LNCaP clone FGC (cell line): ENCODE measurements at regions not wholly inside any gene's neighbourhood (a gene's known extent, or its start where the extent isn't known, plus 50 kb on each side); places are given as distances from the start of the nearest gene placed in this dataset.
"Not testable (repeated sequence)": the region's sequence is repeated elsewhere in the genome, so short reads cannot be mapped to it uniquely, and the experiment has no call there.

ENCODE experiments used
- DNase-seq: peaks from one replicate; pipeline ENCODE4 v3.0.0-alpha.2; 2011; ENCODE audit warnings: low read depth
- H3K4me3 ChIP-seq: 2 replicates; pipeline ENCODE4 v1.5.1; 2011; ENCODE audit warnings: mild to moderate bottlenecking, low read depth, low read length, control low read depth
- TF ChIP-seq, protein P1 (sequence below): IDR thresholded peaks from 2 replicates; pipeline ENCODE4 v1.5.1; 2012; ENCODE audit warnings: mild to moderate bottlenecking; ENCODE audit not compliant: control insufficient read depth, insufficient read depth; ENCODE audit errors: extremely low read depth

DNA sequence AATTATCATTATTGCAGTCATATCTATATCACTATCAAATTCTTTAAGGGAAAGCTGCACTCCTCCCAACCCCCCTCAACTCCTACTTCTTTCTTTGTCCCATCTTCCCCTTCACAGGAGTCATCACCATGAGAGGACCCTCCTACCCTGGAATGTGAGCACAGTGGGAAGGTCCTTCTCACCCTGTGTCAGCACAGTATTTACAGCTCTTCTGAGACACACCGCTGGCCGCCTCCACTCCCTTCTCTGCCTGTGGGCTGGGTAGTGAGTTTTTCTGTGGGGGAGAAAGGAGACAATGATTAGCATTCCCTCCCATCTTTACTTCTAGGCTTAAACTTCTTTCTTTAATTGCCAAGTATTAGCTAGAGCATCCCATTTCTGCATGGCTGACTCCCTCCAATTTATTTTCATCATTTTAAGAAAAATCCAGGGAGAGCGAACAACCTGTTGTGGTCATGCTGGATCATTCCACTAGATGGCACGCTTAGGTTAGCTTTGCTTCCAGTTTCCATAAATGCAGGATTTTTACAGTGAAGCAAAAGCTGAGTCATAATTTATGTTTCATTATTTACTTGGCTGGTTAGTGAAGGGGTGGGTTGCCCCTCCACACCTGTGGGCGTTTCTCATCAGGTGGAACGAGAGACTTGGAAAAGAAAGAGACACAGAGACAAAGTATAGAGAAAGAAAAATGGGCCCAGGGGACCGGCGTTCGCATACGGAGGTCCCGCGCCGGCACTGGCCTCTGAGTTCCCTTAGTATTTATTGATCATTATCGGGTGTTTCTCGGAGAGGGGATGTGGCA lies 188.5 kb downstream of the ALX1 start:
- no peak overlapping the region for H3K4me3 ChIP-seq
- peak; percentile 14 for DNase-seq
- TF ChIP-seq, protein P1, sequence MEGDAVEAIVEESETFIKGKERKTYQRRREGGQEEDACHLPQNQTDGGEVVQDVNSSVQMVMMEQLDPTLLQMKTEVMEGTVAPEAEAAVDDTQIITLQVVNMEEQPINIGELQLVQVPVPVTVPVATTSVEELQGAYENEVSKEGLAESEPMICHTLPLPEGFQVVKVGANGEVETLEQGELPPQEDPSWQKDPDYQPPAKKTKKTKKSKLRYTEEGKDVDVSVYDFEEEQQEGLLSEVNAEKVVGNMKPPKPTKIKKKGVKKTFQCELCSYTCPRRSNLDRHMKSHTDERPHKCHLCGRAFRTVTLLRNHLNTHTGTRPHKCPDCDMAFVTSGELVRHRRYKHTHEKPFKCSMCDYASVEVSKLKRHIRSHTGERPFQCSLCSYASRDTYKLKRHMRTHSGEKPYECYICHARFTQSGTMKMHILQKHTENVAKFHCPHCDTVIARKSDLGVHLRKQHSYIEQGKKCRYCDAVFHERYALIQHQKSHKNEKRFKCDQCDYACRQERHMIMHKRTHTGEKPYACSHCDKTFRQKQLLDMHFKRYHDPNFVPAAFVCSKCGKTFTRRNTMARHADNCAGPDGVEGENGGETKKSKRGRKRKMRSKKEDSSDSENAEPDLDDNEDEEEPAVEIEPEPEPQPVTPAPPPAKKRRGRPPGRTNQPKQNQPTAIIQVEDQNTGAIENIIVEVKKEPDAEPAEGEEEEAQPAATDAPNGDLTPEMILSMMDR = peak; percentile 93

DNA sequence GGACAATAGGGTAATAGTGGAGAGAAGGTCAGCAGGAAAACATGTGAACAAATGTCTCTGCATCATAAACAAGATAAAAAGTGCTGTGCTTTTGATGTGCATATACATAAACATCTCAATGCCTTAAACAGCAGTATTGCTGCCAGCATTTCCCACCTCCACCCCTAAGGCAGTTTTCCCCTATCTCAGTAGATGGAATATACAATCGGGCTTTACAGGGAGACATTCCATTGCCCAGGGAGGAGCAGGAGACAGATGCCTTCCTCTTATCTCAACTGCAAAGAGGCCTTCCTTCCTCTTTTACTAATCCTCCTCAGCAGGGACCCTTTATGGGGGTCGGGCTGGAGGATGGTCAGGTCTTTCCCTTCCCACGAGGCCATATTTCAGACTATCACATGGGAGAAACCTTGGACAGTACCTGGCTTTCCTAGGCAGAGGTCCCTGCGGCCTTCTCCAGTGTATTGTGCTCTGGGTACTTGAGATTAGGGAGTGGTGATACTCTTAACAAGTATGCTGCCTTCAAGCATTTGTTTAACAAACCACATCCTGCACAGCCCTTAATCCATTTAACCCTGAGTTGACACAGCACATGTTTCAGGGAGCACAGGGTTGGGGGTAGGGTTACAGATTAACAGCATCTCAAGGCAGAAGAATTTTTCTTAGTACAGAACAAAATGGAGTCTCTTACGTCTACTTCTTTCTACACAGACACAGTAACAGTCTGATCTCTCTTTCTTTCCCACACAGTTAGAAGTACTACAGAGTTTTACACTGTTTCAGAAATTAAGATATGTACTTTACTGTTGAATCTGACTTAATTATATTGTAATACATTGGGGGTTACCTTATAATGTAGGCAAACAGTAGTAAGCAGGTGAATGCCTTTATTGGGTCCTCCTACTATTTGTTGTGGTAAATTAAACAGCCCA lies 189.4 kb downstream of the ALX1 start:
- not testable (repeated sequence) for DNase-seq, H3K4me3 ChIP-seq

DNA sequence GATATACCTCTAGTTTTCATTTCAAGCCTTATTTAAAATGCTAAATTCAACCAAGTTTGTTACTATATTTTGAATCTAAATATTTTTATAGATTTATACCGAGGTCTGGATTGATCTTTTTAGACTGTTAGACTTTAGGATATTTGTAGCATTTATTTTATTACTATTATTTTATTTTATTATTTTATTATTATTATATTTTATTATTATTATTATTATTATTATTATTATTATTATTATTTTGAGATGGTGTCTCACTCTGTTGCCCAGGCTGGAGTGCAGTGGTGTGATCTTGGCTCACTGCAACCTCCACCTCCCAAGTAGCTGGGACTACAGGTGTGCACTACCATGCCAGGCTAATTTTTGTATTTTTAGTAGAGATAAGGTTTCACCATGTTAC lies 195.3 kb downstream of the ALX1 start:
- DNase-seq, H3K4me3 ChIP-seq: not testable (repeated sequence)

DNA sequence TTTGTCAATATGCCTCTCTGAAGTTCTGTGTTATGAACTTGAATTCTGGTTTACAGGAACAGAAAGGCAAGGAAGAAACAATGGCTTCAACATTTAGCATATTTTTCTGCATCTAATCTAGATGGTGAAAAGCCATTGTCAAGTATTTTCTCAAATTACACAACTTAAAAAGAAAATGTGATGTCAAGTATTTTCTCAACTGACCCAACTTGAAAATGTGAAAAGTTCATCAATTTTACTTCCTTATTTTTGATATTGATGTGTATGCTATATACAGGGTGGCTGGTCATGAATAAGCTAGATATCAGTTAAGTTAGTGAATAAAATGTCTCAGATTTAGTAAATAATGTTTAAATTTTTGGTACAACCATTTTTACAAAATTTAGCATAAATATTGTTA lies 196.7 kb downstream of the ALX1 start:
- no peak for DNase-seq
- TF ChIP-seq, protein P1 = no peak
- no peak overlapping the region for H3K4me3 ChIP-seq

DNA sequence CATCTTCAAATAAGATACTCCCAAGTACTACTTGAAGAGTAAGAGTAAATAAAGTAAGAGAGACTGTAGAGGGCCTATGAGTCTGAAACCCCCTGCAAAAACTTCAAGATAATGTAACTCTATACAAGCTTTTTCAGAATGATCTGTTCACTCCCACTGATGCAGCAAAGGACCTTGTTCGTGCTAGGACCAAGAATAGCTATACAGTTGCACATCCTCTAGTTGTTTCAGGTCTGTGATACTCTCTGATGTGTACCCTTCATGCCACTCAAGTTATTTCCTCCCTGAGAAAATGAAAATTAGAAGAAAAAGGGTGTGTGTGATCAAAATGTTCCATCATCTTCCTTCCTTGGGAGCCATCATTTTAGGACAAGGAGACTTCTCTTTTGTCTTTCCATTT lies 204.4 kb downstream of the ALX1 start:
- no peak overlapping the region for H3K4me3 ChIP-seq
- no peak for DNase-seq
- TF ChIP-seq, protein P1 = no peak

DNA sequence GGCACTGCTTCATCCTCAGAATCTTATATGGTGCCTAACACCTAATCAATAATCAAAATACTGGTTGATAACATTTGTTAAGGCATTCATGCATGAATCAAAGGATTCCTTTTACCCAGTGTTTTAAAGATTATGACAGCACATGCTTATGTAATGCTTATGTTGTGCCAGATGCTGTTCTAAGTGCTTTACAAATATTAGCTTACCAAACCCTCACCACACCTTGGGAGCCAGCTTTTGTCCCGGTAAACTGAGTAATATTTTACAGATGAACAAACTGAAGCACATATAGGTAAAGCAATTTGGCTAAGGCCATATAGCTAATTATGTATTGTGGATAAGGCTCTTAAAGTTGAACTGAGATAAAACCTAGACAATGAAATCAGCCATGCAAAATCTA lies 209.2 kb downstream of the ALX1 start:
- no peak for DNase-seq

DNA sequence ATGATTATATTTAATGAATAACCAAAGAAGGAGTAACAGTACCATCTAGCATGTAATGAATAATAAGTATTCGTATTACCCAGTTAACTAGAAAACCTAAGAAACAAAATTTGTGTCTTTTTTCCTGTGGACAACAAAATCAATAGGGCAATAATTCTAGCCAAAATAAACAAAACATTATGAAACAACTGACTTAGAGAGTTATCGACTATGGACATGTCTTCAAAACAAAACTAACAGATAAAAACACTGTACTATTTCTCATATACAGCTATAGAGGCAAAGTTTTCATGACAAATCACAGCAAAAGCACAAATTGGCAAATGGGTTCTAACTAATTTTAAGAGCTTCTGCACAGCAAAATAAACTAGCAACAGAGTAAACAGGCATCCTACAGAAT lies 224.1 kb downstream of the ALX1 start:
- H3K4me3 ChIP-seq = no peak overlapping the region
- TF ChIP-seq, protein P1 = no peak
- DNase-seq = no peak

More for the DNA sequence above, 209.2 kb downstream of the ALX1 start:
- no peak overlapping the region for H3K4me3 ChIP-seq
- TF ChIP-seq, protein P1 = no peak
